Activated naive CD8-positive, alpha-beta T cell treated with anti-CD3 and anti-CD28 coated beads for 36 hours (primary cell): ENCODE measurements at regions not wholly inside any gene's neighbourhood (a gene's known extent, or its start where the extent isn't known, plus 50 kb on each side); places are given as distances from the start of the nearest gene placed in this dataset.

Experiments used
- DNase-seq: peaks from one replicate; pipeline ENCODE4 v3.0.0; 2021
- H3K27ac Mint-ChIP-seq: one replicate; pipeline ENCODE4 v1.8.0; 2022; ENCODE audit warnings: mild to moderate bottlenecking, moderate library complexity, mixed read lengths
- H3K27me3 Mint-ChIP-seq: one replicate; pipeline ENCODE4 v1.8.0; 2022; ENCODE audit warnings: mild to moderate bottlenecking, mixed read lengths
- H3K36me3 Mint-ChIP-seq: one replicate; pipeline ENCODE4 v1.8.0; 2021; ENCODE audit warnings: mild to moderate bottlenecking, mixed read lengths
- H3K4me1 Mint-ChIP-seq: one replicate; pipeline ENCODE4 v1.8.0; 2021; ENCODE audit warnings: mixed read lengths
- H3K4me3 Mint-ChIP-seq: one replicate; pipeline ENCODE4 v1.8.0; 2022; ENCODE audit warnings: mild to moderate bottlenecking, moderate library complexity, mixed read lengths
- H3K9me3 Mint-ChIP-seq: one replicate; pipeline ENCODE4 v1.8.0; 2022; ENCODE audit warnings: mixed read lengths

DNA sequence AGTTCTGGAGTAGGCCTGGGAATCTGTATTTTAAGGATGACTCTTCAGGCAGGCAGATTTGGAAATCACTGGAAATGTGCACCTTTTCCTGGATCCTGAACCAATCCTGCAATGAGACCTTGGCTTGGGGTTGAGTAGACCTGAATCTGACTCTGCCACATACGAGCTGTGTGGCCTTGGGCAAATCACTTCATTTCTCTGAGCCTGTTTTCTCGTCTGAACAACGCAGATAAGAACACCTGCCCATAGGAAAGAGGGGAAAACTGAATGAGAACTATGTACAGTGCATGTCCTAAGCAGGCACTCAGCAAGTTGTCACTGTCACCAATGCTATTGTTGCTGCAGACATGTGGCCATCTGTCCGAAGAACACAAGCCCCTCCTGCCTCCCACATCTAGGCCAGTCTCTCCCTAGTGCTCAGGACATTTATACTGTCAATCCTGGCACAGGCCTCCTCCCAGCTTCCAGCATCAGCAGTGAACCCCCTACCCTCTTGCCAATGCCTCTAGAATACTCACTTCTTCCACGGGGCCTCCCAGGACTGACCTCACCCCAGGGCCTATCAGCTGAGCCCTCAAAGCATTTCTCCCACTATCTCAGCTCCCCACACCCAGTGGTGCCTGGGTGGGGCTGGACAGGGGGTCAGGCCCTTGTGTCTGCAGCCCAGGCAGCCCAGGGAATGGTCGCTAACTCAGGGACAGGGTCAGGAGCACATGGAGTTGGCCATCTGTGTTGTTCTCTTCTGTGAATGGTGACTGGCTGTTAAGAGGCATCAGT is 88.8 kb upstream of the ZBTB40 start:
- no peaks in the 10 kb centered on the region for H3K4me1 Mint-ChIP-seq
- no peaks in the 10 kb centered on the region for H3K9me3 Mint-ChIP-seq
- DNase-seq, result no peak
- H3K27me3 Mint-ChIP-seq, result peaks cover 45% of the 10 kb centered on the region
- no peak overlapping the region for H3K4me3 Mint-ChIP-seq
- H3K36me3 Mint-ChIP-seq, result no peaks in the 10 kb centered on the region
- no peak overlapping the region for H3K27ac Mint-ChIP-seq

DNA sequence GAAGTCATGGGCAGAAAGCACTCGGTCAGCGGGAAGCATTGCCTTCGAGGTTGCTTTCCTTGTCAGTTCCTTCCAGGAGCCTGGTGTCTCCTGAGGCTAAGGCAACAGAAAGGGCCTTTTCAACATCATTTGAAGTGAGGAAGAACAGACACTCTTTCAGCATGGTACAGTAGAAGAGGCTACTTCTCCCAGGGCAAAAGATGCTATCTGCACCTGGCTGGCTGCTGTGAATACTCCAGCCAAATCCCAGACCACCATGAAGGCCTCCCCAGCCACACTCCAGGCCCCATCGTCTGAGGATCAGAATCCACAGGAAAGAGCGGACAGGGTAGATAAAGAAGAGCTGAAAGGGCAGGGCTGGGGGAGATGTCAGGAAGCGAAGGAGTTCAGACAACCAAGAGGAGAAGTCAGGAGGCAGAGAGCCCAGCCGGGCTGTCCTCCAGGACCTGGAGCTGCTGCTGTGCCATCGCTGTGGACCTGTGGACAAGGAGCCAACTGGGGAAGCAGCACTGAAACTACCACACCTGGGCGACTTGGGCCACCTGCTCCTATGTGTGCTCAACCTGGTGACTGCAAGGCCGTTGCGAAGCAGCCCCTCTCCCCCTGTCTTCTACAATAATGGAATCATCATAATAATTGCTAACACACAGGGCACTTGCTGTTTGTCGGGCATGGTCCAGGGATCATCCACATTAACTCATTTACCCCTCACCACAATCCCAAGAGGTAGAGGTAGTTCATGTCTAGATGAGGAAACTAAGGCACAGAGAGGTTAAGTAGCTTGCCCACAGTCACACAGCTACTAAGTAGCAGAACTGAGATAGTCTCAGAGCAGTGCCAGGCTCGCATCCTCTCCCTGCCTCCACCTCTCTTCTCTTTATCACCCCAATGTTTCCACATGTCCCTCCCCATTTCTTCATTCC is 88.0 kb upstream of the ZBTB40 start:
- H3K4me3 Mint-ChIP-seq, result no peak overlapping the region
- DNase-seq, result no peak
- H3K27ac Mint-ChIP-seq, result no peak overlapping the region
- peaks cover 44% of the 10 kb centered on the region for H3K27me3 Mint-ChIP-seq
- no peaks in the 10 kb centered on the region for H3K36me3 Mint-ChIP-seq
- H3K4me1 Mint-ChIP-seq, result no peaks in the 10 kb centered on the region
- no peaks in the 10 kb centered on the region for H3K9me3 Mint-ChIP-seq

DNA sequence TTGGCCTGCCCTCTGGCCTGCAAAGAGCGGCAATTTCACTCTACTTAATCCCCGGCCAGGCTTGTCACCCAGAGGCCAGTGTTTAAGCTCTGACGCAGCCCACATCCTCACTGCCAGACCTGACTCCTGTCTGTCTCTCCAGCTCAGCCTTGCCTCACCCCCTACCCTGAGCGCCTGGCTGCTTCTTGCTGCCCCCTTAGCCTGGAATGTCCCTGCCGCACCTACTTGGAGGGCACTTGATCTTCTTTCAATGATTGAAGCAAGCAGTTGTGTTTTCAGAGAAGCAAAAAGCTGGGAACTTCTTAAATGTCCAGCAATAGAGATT is 87.4 kb upstream of the ZBTB40 start:
- DNase-seq, result no peak
- no peaks in the 10 kb centered on the region for H3K4me1 Mint-ChIP-seq
- no peaks in the 10 kb centered on the region for H3K36me3 Mint-ChIP-seq
- H3K27me3 Mint-ChIP-seq, result peaks cover 38% of the 10 kb centered on the region
- H3K27ac Mint-ChIP-seq, result no peak overlapping the region
- H3K4me3 Mint-ChIP-seq, result no peak overlapping the region
- H3K9me3 Mint-ChIP-seq, result no peaks in the 10 kb centered on the region

DNA sequence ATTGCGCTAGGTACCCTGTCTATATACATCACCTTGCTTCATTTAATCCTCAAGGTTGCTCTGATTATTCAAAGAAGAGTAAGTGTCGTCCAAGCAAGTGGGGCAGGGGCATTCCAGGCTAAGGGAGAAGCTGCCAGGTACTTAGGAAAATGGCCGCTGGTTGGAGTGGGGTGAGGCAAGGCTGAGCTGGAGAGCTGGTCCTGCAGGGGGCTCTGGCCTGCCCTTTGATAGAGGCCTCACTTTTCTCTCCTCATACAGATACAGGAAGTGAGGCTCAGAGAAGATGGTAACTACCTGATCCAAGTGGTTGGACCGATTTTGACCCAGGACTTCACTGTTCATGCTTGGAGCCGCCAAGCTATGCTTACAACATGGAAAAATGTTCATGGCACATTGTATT is 86.9 kb upstream of the ZBTB40 start:
- H3K36me3 Mint-ChIP-seq, result no peaks in the 10 kb centered on the region
- no peaks in the 10 kb centered on the region for H3K9me3 Mint-ChIP-seq
- no peak overlapping the region for H3K4me3 Mint-ChIP-seq
- no peak overlapping the region for H3K27ac Mint-ChIP-seq
- DNase-seq, result no peak
- no peaks in the 10 kb centered on the region for H3K4me1 Mint-ChIP-seq
- peaks cover 36% of the 10 kb centered on the region for H3K27me3 Mint-ChIP-seq

DNA sequence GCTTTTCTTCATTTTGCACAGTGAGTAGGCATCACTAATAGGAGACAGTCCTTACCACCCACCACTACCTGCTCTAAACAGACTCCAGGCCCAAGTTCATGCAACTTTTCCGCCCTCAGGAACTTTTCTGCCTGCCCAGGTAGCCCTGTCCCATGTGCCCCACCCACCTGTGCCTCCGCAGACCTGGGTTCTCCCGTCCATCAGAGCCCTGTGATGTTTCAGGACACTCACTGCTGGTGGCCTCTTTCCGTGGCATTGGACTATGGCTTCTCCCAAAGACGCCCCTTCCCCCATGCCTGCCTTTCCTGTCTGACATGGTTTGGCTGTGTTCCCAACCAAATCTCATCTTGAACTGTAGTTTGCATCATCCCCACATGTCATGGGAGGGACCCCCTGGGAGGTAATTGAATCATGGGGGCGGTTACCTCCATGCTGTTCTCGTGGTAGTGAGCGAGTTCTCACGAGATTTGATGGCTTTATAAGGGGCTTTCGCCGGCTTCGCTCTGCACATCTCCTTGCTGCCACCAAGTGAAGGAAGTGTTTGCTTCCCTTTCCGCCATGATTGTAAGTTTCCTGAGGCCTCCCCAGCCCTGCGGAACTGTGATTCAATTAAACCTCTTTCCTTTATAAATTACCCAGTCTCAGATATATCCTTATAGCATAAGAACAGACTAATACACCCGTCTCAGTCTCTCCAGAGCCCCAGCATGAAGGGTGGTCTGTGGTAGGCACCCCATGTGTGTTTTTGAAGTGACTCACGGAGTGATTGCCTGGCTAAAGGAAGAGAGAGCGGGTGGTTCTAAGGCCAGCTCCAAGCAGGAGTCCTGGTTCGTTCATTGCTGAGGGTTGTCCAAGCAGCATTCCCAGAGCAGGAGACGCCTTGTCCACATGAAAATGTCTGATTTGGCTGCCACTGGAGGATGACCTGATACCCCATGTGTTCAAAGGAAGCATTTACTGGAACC is 86.0 kb upstream of the ZBTB40 start:
- Mint-ChIP-seq H3K9me3 (no peaks in the 10 kb centered on the region), H3K4me1 (no peaks in the 10 kb centered on the region), H3K27ac (no peak overlapping the region), H3K27me3 (peaks cover 37% of the 10 kb centered on the region), H3K4me3 (no peak overlapping the region), H3K36me3 (no peaks in the 10 kb centered on the region)
- no peak for DNase-seq

DNA sequence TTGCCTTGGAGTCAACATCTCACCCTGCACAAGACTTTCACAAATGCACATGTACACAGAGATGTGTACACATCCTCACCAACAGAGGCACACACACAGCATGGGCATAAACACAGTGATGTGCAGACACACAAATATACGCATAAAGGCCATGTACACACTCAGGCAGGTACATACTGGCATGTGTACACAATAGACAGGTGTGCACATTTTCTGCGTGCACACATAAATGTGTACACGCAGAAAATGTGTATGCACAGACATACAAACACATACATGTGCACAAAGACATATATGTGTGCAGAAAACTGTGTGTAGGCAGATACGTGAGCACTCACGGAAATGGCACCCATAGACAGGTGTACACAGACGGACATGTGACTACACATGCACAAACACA is 85.3 kb upstream of the ZBTB40 start:
- Mint-ChIP-seq H3K36me3 (no peaks in the 10 kb centered on the region), H3K9me3 (no peaks in the 10 kb centered on the region), H3K4me3 (no peak overlapping the region), H3K4me1 (no peaks in the 10 kb centered on the region), H3K27ac (no peak overlapping the region), H3K27me3 (peaks cover 37% of the 10 kb centered on the region)
- DNase-seq, result no peak

DNA sequence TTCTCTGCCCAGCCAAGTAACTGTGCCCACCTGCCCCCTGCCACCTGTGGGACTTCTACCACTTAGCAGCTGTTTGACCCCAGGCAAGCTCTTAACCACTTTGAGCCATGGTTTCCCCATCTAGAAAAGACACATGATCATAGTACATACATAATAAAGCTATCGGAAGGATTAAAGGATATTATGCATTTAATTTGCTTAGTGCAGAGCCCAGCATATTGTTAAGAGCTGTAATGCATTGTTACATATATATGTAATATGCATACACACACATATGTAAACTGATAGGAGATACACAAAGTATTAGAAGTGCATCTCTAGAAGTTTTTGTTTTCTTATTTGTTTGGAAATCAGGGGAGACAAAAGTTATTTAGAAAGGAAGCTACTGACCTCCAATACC is 83.5 kb upstream of the ZBTB40 start:
- Mint-ChIP-seq H3K9me3 (peaks cover 5% of the 10 kb centered on the region), H3K4me3 (no peak overlapping the region), H3K36me3 (no peaks in the 10 kb centered on the region), H3K4me1 (no peaks in the 10 kb centered on the region), H3K27me3 (peaks cover 42% of the 10 kb centered on the region), H3K27ac (no peak overlapping the region)
- DNase-seq, result no peak

DNA sequence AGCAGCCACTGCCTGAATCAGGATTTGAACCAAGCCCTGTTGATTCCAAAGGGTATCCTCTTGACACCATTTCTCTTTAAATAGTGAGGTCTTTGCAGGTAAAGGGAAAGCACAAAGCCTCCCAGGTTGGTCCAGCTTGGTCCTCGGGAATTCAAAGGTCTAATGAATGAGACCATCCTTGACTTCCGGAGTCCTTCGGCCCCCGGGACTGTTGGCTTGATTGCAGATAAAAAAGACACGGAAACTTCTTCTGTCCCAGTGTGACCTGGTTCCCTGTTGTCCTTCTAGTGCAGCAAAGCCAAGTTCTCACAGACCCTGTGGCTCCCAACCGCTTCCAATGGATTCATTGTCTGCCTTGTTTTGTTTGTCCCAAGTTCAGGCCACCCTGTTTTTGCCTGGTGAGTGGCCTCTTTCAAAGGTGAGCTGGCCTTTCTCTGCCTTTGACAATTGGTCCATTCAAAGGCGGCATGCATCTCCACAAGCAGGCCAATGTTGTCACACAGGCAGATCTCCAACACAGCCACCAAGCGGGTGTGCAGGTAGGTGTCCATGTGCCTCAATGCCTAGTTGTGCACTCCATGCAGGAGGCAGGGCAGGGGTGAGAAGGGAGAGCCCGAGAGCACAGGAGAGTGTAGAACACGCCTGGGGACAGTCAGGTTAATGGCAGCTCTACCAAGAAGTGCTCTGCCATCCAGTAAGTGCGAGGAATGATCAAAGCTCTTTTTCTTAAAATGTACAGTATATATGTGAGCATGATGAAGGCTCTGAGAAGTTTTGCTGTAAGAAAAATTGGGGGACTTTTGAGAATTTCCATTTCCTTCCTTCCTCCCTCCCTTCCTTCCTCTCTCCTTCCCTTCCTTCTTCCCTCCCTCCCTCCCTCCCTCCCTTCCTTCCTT is 82.1 kb upstream of the ZBTB40 start:
- DNase-seq, result no peak
- Mint-ChIP-seq H3K9me3 (peaks cover 10% of the 10 kb centered on the region), H3K27ac (no peak overlapping the region), H3K4me1 (no peaks in the 10 kb centered on the region), H3K27me3 (peaks cover 38% of the 10 kb centered on the region), H3K4me3 (no peak overlapping the region), H3K36me3 (no peaks in the 10 kb centered on the region)

DNA sequence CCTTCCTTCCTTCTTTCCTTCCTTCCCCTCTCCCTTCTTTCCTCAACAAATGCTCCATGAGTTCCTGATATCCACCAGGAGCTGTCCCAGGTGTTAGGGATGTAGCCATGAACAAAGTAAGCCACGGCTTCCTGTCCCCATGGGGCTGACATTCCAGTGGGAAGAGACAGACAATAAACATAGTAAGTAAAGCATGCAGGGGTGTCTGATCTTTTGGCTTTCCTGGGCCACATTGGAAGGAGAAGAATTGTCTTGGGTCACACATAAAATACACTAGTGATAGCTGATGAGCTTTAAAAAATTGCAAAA is 81.5 kb upstream of the ZBTB40 start:
- Mint-ChIP-seq H3K9me3 (peaks cover 10% of the 10 kb centered on the region), H3K27ac (no peak overlapping the region), H3K4me3 (no peak overlapping the region), H3K4me1 (no peaks in the 10 kb centered on the region), H3K27me3 (peaks cover 38% of the 10 kb centered on the region), H3K36me3 (no peaks in the 10 kb centered on the region)
- DNase-seq, result no peak

DNA sequence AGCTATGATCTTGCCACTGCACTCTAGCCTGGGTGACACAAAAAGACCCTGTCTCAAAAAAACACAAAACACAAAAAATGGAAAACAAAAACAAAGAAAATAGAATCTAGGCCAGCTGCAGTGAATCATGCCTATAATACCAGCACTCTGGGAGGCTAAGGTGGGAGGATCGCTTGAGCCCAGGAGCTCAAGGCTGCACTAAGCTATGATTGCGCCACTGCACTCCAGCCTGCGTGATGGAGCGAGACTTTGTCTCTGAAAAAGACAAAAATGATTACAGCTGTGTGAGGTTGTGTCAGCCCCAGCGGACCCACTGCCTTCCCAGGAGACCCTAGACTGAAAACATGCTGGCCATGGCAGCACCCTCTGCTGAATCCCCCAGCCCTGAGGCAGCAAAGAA is 80.2 kb upstream of the ZBTB40 start:
- no peak overlapping the region for H3K27ac Mint-ChIP-seq
- H3K4me3 Mint-ChIP-seq, result no peak overlapping the region
- peaks cover 10% of the 10 kb centered on the region for H3K9me3 Mint-ChIP-seq
- DNase-seq, result no peak
- no peaks in the 10 kb centered on the region for H3K4me1 Mint-ChIP-seq
- H3K36me3 Mint-ChIP-seq, result no peaks in the 10 kb centered on the region
- H3K27me3 Mint-ChIP-seq, result peaks cover 30% of the 10 kb centered on the region

DNA sequence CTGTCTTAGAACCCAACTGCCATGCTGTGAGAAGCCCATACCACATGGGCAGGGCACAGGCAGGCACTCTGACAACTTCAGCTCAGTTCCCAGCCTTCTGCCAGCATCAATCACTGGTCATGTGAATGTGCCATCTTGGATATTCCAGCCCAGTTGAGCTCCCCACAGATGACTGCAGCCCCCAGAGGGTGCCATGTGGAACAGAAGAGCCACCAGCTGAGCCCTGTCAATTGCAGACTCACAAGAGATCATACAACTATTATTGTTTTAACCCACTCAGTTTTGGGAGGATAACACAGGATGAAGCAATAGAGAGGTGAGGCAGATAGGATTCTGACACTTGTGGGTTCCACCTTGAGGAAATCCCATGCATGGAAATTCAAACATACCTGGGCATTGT is 78.4 kb upstream of the ZBTB40 start:
- no peak overlapping the region for H3K27ac Mint-ChIP-seq
- H3K27me3 Mint-ChIP-seq, result peaks cover 19% of the 10 kb centered on the region
- H3K36me3 Mint-ChIP-seq, result no peaks in the 10 kb centered on the region
- H3K4me1 Mint-ChIP-seq, result no peaks in the 10 kb centered on the region
- peaks cover 10% of the 10 kb centered on the region for H3K9me3 Mint-ChIP-seq
- DNase-seq, result no peak
- H3K4me3 Mint-ChIP-seq, result no peak overlapping the region

DNA sequence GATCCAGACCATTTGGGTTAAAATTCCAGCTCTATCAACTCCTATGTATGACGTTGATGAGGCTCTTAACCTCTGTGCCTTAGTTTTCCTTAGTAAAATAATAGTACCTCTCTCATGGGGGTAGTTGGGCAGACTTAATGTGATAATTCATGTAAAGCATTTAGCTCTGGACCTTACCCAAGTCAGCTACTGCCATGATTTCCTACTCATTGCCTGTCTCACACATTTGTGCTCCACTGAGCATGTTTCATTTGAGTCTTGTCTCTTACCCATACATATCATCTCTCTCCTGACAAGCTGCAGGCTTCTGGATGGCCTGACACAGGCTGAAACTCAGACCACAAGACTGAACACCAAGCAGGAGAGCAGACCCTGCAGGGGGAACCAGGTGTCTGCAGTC is 77.7 kb upstream of the ZBTB40 start:
- H3K4me1 Mint-ChIP-seq, result no peaks in the 10 kb centered on the region
- no peaks in the 10 kb centered on the region for H3K36me3 Mint-ChIP-seq
- no peak overlapping the region for H3K27ac Mint-ChIP-seq
- no peak overlapping the region for H3K4me3 Mint-ChIP-seq
- no peak for DNase-seq
- H3K9me3 Mint-ChIP-seq, result peaks cover 10% of the 10 kb centered on the region
- H3K27me3 Mint-ChIP-seq, result peaks cover 18% of the 10 kb centered on the region

DNA sequence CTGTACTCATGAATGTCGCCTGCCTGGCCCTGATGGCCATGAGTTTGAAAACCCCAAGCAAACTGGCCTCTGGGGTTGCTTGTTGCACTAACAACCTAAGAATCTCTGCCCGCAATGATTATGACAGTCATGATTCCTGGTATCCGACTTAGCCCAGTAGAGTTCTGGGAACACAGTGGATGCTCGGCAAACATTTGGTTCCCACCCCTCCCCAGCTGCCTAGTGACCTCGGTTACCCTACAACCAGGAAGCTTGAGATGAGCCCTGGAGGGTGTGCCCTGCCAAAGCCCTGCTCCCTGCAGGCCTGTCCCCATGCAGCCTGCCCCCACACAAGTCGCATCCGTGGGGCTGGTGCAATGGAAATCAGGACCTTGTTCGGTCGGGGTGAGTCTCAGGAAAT is 76.0 kb upstream of the ZBTB40 start:
- Mint-ChIP-seq H3K4me3 (no peak overlapping the region), H3K27me3 (peaks cover 7% of the 10 kb centered on the region), H3K4me1 (no peaks in the 10 kb centered on the region), H3K36me3 (no peaks in the 10 kb centered on the region), H3K27ac (no peak overlapping the region), H3K9me3 (peaks cover 10% of the 10 kb centered on the region)
- DNase-seq, result no peak

DNA sequence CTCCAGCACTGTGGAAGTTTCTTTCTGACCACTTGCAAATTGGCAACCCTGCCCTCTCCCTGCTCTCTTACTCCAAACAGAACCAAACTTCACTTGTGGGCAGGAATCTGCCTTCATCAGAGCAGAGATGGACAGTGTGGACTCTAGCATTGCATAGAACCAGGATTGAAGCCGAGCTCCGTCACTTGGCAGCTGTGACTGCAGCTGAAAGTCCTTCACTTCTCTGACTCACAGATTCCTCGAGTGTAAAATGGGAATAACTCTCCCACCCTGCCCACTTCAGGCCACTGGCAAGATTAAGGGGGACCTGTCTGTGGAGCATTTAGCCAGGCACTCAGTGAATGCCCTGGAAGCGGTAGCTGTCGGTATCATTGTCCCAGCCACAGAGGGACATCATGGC is 75.7 kb upstream of the ZBTB40 start:
- peaks cover 10% of the 10 kb centered on the region for H3K9me3 Mint-ChIP-seq
- H3K4me1 Mint-ChIP-seq, result no peaks in the 10 kb centered on the region
- no peaks in the 10 kb centered on the region for H3K36me3 Mint-ChIP-seq
- DNase-seq, result no peak
- H3K27me3 Mint-ChIP-seq, result peaks cover 9% of the 10 kb centered on the region
- no peak overlapping the region for H3K4me3 Mint-ChIP-seq
- no peak overlapping the region for H3K27ac Mint-ChIP-seq
